ENCODE measurements at regions not wholly inside any gene's neighbourhood (a gene's known extent, or its start where the extent isn't known, plus 50 kb on each side); places are given as distances from the start of the nearest gene placed in this dataset.

DNA sequence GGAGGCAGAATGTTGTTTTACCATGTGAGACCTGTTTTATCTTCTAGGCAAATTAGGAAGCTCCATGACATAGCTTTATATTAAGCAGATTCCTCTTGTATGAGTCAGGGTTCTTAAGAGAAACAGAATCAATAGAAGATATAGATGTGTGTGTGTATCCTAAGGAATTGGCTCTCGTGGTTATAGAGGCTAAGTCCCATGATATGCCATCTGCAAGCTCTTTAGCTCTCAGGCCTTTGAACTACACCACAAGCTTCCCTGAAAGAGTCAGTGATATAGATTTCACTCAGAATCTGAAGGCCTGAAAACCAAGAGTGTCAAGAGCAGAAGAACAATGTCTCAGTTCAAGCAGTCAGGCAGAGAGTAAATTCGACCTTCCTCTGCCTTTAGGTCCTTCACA is 365.8 kb upstream of the ZNF608 start:
- no peak for TF ChIP-seq JUND (IDR thresholded peaks at IDR 0.05; ENCODE audit: low read depth)
- no peak for DNase-seq (ENCODE audit: low read depth in 1 of 2, low spot score in 1 of 2)
- in situ Hi-C loops (cut with HindIII; ENCODE audit: low pct_unique_long_range_greater_than_20kb, low sequenced_read_pairs) = no loop called here

DNA sequence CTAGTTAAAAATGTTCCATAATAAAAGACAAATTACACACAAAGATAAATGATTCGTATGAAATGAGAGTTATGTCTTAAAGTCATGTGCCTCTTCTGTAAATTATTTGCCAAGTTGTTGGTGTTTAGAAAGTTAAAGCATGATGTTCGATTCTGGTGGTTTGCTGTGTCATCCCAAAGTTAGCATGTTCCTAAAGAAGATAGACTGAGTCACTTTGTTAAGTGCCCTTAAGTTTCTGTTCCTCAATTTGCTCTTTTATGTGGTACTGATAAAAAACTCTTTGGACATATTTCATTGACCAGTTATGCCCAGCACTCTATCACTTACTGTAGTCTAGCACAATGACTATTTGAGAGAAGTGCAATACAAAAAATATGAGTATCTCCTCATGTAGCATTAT is 366.9 kb upstream of the ZNF608 start:
- in situ Hi-C loops (cut with HindIII; ENCODE audit: low pct_unique_long_range_greater_than_20kb, low sequenced_read_pairs) = no loop called here
- TF ChIP-seq JUND (IDR thresholded peaks at IDR 0.05; ENCODE audit: low read depth) = no peak
- DNase-seq (ENCODE audit: low read depth in 1 of 2, low spot score in 1 of 2) = no peak

DNA sequence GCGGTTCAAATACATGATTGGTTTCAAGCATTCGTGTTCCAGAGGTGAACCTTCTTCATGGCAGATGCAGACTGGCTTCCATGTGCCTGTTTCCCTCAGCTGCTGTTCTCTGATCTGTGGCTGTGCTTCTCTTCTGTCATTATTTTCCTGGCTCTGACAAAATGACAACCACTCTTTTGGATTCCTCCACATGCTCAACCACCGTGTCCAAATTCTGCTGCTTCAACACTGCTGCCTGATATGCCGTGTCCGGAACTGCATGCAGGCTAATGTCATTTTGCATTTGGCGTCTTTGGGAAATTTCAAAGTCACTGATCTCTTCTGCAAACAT is 368.7 kb upstream of the ZNF608 start:
- no peak for TF ChIP-seq JUND (IDR thresholded peaks at IDR 0.05; ENCODE audit: low read depth)
- DNase-seq (ENCODE audit: low read depth in 1 of 2, low spot score in 1 of 2) = no peak
- in situ Hi-C loops (cut with HindIII; ENCODE audit: low pct_unique_long_range_greater_than_20kb, low sequenced_read_pairs) = no loop called here

DNA sequence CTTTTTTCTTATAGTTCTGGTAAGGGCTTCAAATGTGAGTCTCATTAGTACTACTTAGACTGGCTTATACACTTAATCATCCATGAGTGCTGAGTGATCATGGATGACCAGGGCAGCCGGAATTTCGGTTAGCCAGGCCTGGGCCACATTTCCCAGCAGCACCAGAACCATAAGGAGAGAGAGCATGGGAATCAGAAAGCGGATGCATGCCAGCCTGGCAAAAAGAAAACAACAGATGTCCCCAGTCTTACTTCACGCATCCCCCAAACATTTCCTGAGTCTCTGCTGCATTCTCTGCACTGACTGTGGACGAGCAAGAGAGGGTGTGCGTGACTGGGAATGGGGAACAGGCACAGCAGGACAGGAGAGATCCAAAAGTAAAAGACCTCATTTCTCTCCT is 371.1 kb upstream of the ZNF608 start:
- DNase-seq (ENCODE audit: low read depth in 1 of 2, low spot score in 1 of 2) = no peak
- in situ Hi-C loops (cut with HindIII; ENCODE audit: low pct_unique_long_range_greater_than_20kb, low sequenced_read_pairs) = no loop called here
- TF ChIP-seq JUND (IDR thresholded peaks at IDR 0.05; ENCODE audit: low read depth) = no peak

DNA sequence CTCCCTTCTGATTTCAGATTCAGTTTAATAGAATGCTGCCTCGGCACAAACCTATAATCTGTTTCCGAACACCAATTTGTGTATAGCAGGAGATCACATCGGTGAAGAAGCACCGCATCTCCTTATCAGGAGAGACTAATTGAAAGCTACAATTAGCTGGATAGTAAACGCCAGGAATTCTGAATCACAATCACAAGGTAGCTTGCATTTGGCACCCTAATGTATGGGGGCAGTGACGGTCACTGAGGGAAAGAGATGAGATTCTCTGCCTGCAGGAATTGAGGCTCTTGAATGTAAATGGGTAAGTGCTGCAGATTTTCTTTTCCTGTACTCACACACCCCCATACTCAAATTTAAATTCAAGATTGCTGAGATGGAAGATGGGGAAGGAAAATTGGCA is 373.6 kb upstream of the ZNF608 start:
- DNase-seq (ENCODE audit: low read depth in 1 of 2, low spot score in 1 of 2) = no peak
- TF ChIP-seq JUND (IDR thresholded peaks at IDR 0.05; ENCODE audit: low read depth) = no peak
- in situ Hi-C loops (cut with HindIII; ENCODE audit: low pct_unique_long_range_greater_than_20kb, low sequenced_read_pairs) = no loop called here

DNA sequence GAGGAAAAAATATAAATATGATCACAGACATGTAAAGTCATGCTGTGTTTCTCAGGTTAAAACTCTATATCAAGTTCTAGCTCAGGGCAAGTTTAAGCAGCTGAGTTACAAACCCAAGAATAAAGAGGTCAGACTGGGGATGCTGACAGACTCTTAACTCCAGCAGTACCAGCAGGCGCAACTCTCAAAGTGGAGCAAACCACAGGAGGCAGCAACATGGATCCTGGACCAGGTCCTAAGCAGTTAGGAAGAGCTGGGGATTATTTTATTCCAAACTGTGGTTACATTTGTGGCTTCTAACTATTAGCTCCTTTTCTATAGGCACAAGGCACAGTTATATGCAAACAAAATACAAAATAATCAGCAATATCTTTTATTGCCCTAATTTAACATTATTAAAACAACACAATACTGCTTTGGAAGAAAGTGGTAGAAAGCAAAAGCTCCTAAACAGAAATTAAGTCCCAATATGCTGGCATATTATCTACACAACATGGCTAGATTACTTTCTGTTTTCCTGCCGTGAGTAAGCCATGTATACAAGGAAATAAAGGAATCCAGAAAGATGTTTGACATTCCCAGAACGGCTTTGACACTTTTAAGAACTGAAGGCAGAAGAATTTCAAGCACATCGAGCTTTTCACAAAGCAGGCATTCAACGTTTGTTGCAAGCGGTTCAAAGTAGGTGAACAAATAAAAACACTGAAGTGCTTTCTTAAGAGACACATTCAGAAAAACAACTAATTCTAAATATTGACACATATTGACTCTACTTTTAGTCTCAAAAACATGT is 378.8 kb upstream of the ZNF608 start:
- in situ Hi-C loops (cut with HindIII; ENCODE audit: low pct_unique_long_range_greater_than_20kb, low sequenced_read_pairs) = no loop called here
- peak in 1 of 2 experiments; percentile 34 for DNase-seq (ENCODE audit: low read depth in 1 of 2, low spot score in 1 of 2)
- no peak for TF ChIP-seq JUND (IDR thresholded peaks at IDR 0.05; ENCODE audit: low read depth)

DNA sequence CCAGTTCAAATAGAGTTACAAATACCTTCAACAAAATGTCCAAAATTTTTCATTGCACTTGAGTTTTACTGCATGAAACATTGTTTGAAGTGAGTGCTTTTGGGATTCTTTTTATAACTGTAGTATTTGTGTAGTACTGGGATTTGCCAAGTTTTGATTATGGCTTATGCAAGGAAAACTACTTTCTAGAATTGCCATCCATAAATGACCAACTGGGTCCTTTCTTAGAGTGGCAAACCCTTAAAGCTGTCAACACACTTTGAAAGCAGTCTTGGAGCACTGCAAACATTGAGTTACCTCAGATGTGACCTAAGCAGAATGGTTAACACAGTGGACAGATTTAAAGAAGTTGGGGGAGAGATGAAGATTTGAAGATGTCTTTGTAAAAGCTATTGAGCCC is 379.6 kb upstream of the ZNF608 start:
- in situ Hi-C loops (cut with HindIII; ENCODE audit: low pct_unique_long_range_greater_than_20kb, low sequenced_read_pairs) = no loop called here
- no peak for DNase-seq (ENCODE audit: low read depth in 1 of 2, low spot score in 1 of 2)
- no peak for TF ChIP-seq JUND (IDR thresholded peaks at IDR 0.05; ENCODE audit: low read depth)

DNA sequence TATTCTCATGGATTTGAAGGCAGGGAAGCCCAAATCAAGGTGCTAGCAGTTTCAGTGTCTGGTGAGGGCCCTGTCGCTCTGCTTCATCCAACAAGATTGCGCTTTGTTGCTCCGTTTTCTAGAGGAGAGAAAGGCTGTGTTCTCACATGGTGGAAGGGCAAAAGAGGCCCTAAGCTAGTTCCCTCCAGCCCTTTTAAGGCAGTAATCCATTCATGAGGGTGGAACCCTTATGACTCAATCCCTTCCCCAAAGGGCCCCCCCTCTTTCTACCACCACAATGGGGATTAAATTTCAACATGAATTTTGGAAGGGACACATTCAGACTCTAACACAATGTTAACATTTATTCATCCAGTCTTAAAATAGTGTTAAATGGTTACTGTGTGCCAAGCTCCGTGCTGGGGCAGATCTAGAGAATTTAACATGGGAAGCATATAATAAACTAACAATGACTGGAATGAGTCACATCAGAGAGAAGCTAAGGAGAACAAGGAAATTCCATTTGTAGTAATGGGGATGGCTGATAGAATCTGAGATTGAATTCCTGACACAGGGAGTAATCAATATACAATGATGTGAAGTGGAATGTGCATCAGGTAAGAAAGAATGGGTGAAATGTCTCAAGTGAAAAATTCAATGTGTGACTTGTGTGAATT is 382.8 kb upstream of the ZNF608 start:
- DNase-seq (ENCODE audit: low read depth in 1 of 2, low spot score in 1 of 2) = no peak
- no peak for TF ChIP-seq JUND (IDR thresholded peaks at IDR 0.05; ENCODE audit: low read depth)
- in situ Hi-C loops (cut with HindIII; ENCODE audit: low pct_unique_long_range_greater_than_20kb, low sequenced_read_pairs) = no loop called here

DNA sequence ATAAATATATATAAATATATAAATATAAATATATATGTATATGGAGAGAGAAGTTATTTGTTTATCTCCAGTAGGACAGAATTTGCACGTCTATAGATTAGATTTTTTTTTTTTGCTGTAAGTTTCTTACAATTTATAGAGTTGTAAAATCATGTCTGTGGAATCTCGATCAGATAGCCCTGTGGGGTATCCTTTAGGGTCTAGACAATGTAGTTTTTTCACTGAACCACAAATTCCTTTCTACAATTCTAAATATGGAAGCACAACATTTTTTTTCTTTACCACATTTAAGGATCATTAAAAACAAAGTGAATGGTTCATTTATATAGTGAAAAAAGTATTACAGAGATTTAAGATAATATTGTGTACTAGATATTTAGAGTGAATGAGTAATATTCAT is 384.2 kb upstream of the ZNF608 start:
- TF ChIP-seq JUND (IDR thresholded peaks at IDR 0.05; ENCODE audit: low read depth) = no peak
- in situ Hi-C loops (cut with HindIII; ENCODE audit: low pct_unique_long_range_greater_than_20kb, low sequenced_read_pairs) = no loop called here
- DNase-seq (ENCODE audit: low read depth in 1 of 2, low spot score in 1 of 2) = no peak

DNA sequence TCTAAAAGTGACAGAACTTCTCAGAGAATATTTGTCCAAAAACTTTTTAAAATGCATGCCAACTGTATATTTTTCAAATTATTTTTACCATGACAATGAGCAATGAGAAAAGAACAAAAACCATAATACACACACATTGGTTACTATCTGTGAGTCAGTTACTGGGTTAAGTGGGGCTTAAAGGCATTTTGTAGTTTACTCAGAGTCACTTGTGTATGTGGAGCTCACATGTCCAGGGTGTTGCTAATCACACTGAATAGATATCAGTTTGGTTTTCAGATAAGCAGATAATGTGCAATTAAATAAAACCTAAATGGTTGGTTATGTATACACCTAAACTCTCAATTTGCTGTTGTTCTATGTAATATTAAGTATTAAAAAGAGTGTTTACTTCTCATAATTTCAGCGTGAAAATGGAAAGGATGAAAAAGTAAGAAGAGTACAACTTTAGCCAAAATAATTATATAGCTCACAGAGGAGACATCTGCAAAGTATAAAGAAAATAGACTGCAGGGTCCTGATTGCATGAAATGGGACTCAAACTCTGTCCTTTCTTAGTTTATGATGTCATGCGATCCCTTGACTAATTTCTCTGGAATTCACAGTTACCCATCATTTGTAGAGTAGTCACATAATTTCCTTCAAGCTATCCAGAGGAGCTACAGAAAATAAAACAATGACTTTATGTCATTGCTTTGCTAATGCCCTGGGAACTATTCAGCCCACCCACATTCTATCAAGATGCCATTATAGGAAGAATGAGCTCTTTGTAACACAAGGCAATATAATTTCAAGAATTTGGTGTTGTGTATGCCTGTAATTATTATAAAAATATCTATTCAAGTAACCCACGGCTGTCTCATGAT is 388.0 kb upstream of the ZNF608 start:
- DNase-seq (ENCODE audit: low read depth in 1 of 2, low spot score in 1 of 2) = no peak
- in situ Hi-C loops (cut with HindIII; ENCODE audit: low pct_unique_long_range_greater_than_20kb, low sequenced_read_pairs) = no loop called here
- TF ChIP-seq JUND (IDR thresholded peaks at IDR 0.05; ENCODE audit: low read depth) = no peak

DNA sequence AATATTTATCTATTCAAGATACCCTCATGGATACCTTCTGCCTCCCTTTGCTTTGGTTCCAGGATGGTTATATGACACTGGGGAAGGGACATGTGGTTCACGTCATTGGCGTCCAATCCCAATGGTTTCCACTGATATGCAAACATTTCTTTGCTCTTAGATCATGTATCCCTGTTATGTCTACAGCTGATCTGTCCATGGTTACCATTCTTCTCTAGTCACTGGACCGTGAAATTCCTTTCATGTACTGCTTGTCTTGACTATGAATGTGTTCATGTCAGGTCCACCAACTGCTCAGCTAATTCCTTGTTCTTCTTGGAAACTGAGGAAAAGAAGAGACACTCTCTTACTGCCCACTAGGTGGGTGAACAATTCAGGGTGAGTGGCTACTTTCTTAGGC is 391.1 kb upstream of the ZNF608 start:
- no peak for TF ChIP-seq JUND (IDR thresholded peaks at IDR 0.05; ENCODE audit: low read depth)
- in situ Hi-C loops (cut with HindIII; ENCODE audit: low pct_unique_long_range_greater_than_20kb, low sequenced_read_pairs) = no loop called here
- no peak for DNase-seq (ENCODE audit: low read depth in 1 of 2, low spot score in 1 of 2)

DNA sequence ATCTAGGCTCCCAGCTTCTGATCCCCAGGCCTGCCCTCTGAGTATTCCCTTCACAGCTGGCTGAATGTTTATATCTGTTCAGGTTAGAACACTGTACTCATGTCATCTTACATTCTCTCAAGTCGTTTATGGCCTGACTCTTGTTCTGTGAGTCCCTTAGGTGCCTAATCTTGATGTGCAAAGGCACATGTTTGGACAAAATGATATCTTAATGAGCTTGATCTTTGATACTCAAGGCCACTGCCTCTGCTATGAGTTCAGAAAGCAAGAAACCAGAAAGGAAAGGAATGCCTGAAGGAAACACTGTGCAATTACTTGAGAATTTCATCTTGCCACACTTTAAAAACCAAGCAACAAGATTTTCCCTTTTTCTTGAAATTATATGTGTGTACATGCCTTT is 391.8 kb upstream of the ZNF608 start:
- no peak for DNase-seq (ENCODE audit: low read depth in 1 of 2, low spot score in 1 of 2)
- in situ Hi-C loops (cut with HindIII; ENCODE audit: low pct_unique_long_range_greater_than_20kb, low sequenced_read_pairs) = no loop called here
- TF ChIP-seq JUND (IDR thresholded peaks at IDR 0.05; ENCODE audit: low read depth) = no peak

DNA sequence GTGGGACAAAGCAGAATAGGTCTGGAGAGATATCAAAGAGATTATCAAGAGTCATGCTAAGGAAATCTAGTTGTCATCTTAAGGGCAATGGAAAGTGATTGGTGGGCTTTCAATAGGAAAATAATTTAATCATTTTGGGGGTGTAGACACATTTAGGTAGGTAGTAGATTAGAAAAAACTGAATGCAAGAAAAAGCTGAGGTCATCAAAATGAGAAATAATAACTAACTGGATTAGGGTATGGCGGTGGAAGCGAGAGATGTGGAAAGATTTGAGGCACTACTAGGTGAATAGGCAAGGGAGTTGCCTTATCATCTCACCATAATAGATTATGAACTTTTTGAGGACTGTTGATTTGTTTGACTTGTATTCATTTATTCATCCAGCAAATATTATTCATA is 393.2 kb upstream of the ZNF608 start:
- no peak for TF ChIP-seq JUND (IDR thresholded peaks at IDR 0.05; ENCODE audit: low read depth)
- DNase-seq (ENCODE audit: low read depth in 1 of 2, low spot score in 1 of 2) = no peak
- in situ Hi-C loops (cut with HindIII; ENCODE audit: low pct_unique_long_range_greater_than_20kb, low sequenced_read_pairs) = no loop called here
